GM12878 (cell line): ENCODE measurements at regions not wholly inside any gene's neighbourhood (a gene's known extent, or its start where the extent isn't known, plus 50 kb on each side); places are given as distances from the start of the nearest gene placed in this dataset.

Experiments
- CHD4 ChIP-seq: fragments of 200-600 bp; sonication (generic); IDR thresholded peaks from 2 replicates; pipeline ENCODE4 v1.6.1; 2016; ENCODE audit warnings: mild to moderate bottlenecking
- PKNOX1 ChIP-seq: fragments of 450-650 bp; IDR thresholded peaks from 2 replicates; pipeline ENCODE4 v1.6.1; 2016; ENCODE audit warnings: mild to moderate bottlenecking
- ZZZ3 ChIP-seq: IDR thresholded peaks from 2 replicates; pipeline ENCODE4 v1.6.1; 2011; ENCODE audit warnings: low read depth; ENCODE audit not compliant: control insufficient read depth, insufficient read length
- TF ChIP-seq, protein P1 (sequence below), 3 experiments: IDR thresholded peaks in 2 of 3; conservative IDR thresholded peaks in 1 of 3; 2 replicates each; pipeline ENCODE4 v1.5.1; 2011; ENCODE audit warnings: low read depth in 3 of 3, low read length in 3 of 3, mild to moderate bottlenecking in 3 of 3, control low read depth in 2 of 3, moderate library complexity in 2 of 3, inconsistent platforms in 1 of 3, mixed read lengths in 1 of 3; ENCODE audit not compliant: control insufficient read depth in 2 of 3, insufficient read depth in 1 of 3; ENCODE audit errors: extremely low read depth in 1 of 3

- TF ChIP-seq, protein P1, sequence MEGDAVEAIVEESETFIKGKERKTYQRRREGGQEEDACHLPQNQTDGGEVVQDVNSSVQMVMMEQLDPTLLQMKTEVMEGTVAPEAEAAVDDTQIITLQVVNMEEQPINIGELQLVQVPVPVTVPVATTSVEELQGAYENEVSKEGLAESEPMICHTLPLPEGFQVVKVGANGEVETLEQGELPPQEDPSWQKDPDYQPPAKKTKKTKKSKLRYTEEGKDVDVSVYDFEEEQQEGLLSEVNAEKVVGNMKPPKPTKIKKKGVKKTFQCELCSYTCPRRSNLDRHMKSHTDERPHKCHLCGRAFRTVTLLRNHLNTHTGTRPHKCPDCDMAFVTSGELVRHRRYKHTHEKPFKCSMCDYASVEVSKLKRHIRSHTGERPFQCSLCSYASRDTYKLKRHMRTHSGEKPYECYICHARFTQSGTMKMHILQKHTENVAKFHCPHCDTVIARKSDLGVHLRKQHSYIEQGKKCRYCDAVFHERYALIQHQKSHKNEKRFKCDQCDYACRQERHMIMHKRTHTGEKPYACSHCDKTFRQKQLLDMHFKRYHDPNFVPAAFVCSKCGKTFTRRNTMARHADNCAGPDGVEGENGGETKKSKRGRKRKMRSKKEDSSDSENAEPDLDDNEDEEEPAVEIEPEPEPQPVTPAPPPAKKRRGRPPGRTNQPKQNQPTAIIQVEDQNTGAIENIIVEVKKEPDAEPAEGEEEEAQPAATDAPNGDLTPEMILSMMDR (IDR thresholded peaks at IDR 0.05 in 2 of 3, conservative IDR thresholded peaks at IDR 0.05 in 1 of 3; ENCODE audit: control insufficient read depth in 2 of 3, extremely low read depth in 1 of 3, insufficient read depth in 1 of 3, low read depth in 3 of 3, low read length in 3 of 3) = no peak
- TF ChIP-seq CHD4 (no peak), ZZZ3 (no peak), PKNOX1 (no peak)
These were observed 178.0 kb upstream of the CAND1 start for GRCh38 chr12:67091204-67091603.
